Tibial nerve (tissue), 3 donors: ENCODE measurements at regions not wholly inside any gene's neighbourhood (a gene's known extent, or its start where the extent isn't known, plus 50 kb on each side); places are given as distances from the start of the nearest gene placed in this dataset.

Source experiments
- POLR2A ChIP-seq, 2 donors: fragments of 450-650 bp; IDR thresholded peaks; one replicate each; pipeline ENCODE4 v1.6.1; 2017; ENCODE audit warnings: antibody characterized with exemption in 2 of 2, mild to moderate bottlenecking in 2 of 2, moderate library complexity in 2 of 2
- TF ChIP-seq, protein P1 (sequence below), 5 experiments: fragments of 200-600 bp in 3 of 5; fragments of 450-650 bp in 2 of 5; sonication (generic) in 3 of 5; IDR thresholded peaks; one replicate each; pipeline ENCODE4 v1.5.1; 2016 to 2019; ENCODE audit warnings: antibody characterized with exemption in 5 of 5, mild to moderate bottlenecking in 3 of 5, moderate library complexity in 2 of 5

DNA sequence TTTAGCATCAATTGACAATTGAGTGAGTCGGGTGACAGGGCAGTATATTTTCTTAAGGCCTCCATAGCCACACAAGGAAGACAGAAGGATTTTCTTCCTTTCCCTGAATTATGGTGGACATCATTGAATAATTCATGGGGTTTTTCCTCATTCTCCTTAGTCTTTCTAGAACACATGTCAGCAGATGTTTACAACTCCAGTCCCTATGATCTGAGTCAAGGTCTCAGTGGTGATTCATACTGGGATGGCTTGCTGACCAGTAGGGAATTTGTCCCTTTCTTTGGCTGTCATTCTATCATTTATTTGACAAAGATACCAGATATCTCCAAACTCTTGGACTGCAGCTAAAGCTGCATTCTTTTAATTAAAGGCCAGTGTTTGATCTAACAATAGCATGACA lies 332.9 kb upstream of the RBMY1B start:
- TF ChIP-seq, protein P1, sequence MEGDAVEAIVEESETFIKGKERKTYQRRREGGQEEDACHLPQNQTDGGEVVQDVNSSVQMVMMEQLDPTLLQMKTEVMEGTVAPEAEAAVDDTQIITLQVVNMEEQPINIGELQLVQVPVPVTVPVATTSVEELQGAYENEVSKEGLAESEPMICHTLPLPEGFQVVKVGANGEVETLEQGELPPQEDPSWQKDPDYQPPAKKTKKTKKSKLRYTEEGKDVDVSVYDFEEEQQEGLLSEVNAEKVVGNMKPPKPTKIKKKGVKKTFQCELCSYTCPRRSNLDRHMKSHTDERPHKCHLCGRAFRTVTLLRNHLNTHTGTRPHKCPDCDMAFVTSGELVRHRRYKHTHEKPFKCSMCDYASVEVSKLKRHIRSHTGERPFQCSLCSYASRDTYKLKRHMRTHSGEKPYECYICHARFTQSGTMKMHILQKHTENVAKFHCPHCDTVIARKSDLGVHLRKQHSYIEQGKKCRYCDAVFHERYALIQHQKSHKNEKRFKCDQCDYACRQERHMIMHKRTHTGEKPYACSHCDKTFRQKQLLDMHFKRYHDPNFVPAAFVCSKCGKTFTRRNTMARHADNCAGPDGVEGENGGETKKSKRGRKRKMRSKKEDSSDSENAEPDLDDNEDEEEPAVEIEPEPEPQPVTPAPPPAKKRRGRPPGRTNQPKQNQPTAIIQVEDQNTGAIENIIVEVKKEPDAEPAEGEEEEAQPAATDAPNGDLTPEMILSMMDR (IDR thresholded peaks at IDR 0.05) = no peak
- no peak for TF ChIP-seq POLR2A (IDR thresholded peaks at IDR 0.05)
